ENCODE measurements at regions not wholly inside any gene's neighbourhood (a gene's known extent, or its start where the extent isn't known, plus 50 kb on each side); places are given as distances from the start of the nearest gene placed in this dataset.

- Histone ChIP-seq H3K4me3 (ENCODE audit: low read depth, low read length) (no peak overlapping the region), H3K27me3 (replicated peaks; ENCODE audit: control insufficient read depth, insufficient read depth, low read length) (no peaks in the 10 kb centered on the region), H3K9me3 (no peaks in the 10 kb centered on the region), H3K4me1 (no peaks in the 10 kb centered on the region), H3K36me3 (ENCODE audit: control insufficient read depth, insufficient read depth, low read length) (no peaks in the 10 kb centered on the region)
- Mint-ChIP-seq H3K27me3 (ENCODE audit: insufficient read depth, unreplicated experiment) (no peaks in the 10 kb centered on the region), H3K4me3 (ENCODE audit: unreplicated experiment) (no peak overlapping the region), H3K9me3 (ENCODE audit: unreplicated experiment) (no peaks in the 10 kb centered on the region), H3K4me1 (ENCODE audit: low read depth, unreplicated experiment) (peaks cover 8% of the 10 kb centered on the region), H3K27ac (ENCODE audit: unreplicated experiment) (no peak overlapping the region), H3K36me3 (ENCODE audit: insufficient read depth, unreplicated experiment) (no peaks in the 10 kb centered on the region)
- DNase-seq: no peak
- intact Hi-C loops (cut with micrococcal nuclease; ENCODE audit: unreplicated experiment): no loop called here
- no TSS peak for BruUV-seq (replicated peaks)
- TF ChIP-seq, protein P1, sequence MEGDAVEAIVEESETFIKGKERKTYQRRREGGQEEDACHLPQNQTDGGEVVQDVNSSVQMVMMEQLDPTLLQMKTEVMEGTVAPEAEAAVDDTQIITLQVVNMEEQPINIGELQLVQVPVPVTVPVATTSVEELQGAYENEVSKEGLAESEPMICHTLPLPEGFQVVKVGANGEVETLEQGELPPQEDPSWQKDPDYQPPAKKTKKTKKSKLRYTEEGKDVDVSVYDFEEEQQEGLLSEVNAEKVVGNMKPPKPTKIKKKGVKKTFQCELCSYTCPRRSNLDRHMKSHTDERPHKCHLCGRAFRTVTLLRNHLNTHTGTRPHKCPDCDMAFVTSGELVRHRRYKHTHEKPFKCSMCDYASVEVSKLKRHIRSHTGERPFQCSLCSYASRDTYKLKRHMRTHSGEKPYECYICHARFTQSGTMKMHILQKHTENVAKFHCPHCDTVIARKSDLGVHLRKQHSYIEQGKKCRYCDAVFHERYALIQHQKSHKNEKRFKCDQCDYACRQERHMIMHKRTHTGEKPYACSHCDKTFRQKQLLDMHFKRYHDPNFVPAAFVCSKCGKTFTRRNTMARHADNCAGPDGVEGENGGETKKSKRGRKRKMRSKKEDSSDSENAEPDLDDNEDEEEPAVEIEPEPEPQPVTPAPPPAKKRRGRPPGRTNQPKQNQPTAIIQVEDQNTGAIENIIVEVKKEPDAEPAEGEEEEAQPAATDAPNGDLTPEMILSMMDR (IDR thresholded peaks at IDR 0.05; ENCODE audit: insufficient read depth in 1 of 2, low read depth in 1 of 2, low read length in 1 of 2, severe bottlenecking in 1 of 2, unreplicated experiment in 1 of 2): no peak
- CTCF ChIA-PET: no interaction called here
- POLR2A ChIA-PET: interaction anchor here (0.7 kb wide), 1 partner anchor 78 kb away, joined by 3 read pairs; no protein-coding TSS in a partner anchor
Observed at GRCh38 chr4:37138789-37139188, 105.8 kb upstream of the NWD2 start.

GRCh38 chr4:37139987-37140386, 104.6 kb upstream of the NWD2 start:
- Histone ChIP-seq H3K4me3 (ENCODE audit: low read depth, low read length) (no peak overlapping the region), H3K4me1 (no peaks in the 10 kb centered on the region), H3K36me3 (ENCODE audit: control insufficient read depth, insufficient read depth, low read length) (no peaks in the 10 kb centered on the region), H3K27me3 (replicated peaks; ENCODE audit: control insufficient read depth, insufficient read depth, low read length) (no peaks in the 10 kb centered on the region), H3K9me3 (no peaks in the 10 kb centered on the region)
- Mint-ChIP-seq H3K4me3 (ENCODE audit: unreplicated experiment) (no peak overlapping the region), H3K27ac (ENCODE audit: unreplicated experiment) (no peak overlapping the region), H3K4me1 (ENCODE audit: low read depth, unreplicated experiment) (peaks cover 8% of the 10 kb centered on the region), H3K9me3 (ENCODE audit: unreplicated experiment) (peaks cover 5% of the 10 kb centered on the region), H3K36me3 (ENCODE audit: insufficient read depth, unreplicated experiment) (no peaks in the 10 kb centered on the region), H3K27me3 (ENCODE audit: insufficient read depth, unreplicated experiment) (no peaks in the 10 kb centered on the region)
- intact Hi-C loops (cut with micrococcal nuclease; ENCODE audit: unreplicated experiment): loop anchor here (1.0 kb wide), 1 partner anchor 17 kb away; no protein-coding TSS in a partner anchor
- TF ChIP-seq, protein P1 (IDR thresholded peaks at IDR 0.05; ENCODE audit: insufficient read depth in 1 of 2, low read depth in 1 of 2, low read length in 1 of 2, severe bottlenecking in 1 of 2, unreplicated experiment in 1 of 2): no peak
- POLR2A ChIA-PET: no interaction called here
- CTCF ChIA-PET: interaction anchor here (1.3 kb wide), 1 partner anchor 18 kb away, joined by 4 read pairs; no protein-coding TSS in a partner anchor
- BruUV-seq (replicated peaks): no TSS peak
- peak in 1 of 2 experiments; percentile 19 for DNase-seq

- H3K27ac Mint-ChIP-seq (ENCODE audit: unreplicated experiment): no peak overlapping the region
- no peak overlapping the region for H3K4me3 ChIP-seq (ENCODE audit: low read depth, low read length)
- peaks cover 11% of the 10 kb centered on the region for H3K9me3 Mint-ChIP-seq (ENCODE audit: unreplicated experiment)
- intact Hi-C loops (cut with micrococcal nuclease; ENCODE audit: unreplicated experiment): no loop called here
- H3K9me3 ChIP-seq: no peaks in the 10 kb centered on the region
- no peaks in the 10 kb centered on the region for H3K4me1 Mint-ChIP-seq (ENCODE audit: low read depth, unreplicated experiment)
- DNase-seq: no peak
- no peaks in the 10 kb centered on the region for H3K36me3 Mint-ChIP-seq (ENCODE audit: insufficient read depth, unreplicated experiment)
- no peaks in the 10 kb centered on the region for H3K4me1 ChIP-seq
- no peaks in the 10 kb centered on the region for H3K27me3 ChIP-seq (replicated peaks; ENCODE audit: control insufficient read depth, insufficient read depth, low read length)
- CTCF ChIA-PET: no interaction called here
- H3K27me3 Mint-ChIP-seq (ENCODE audit: insufficient read depth, unreplicated experiment): peaks cover 5% of the 10 kb centered on the region
- no peaks in the 10 kb centered on the region for H3K36me3 ChIP-seq (ENCODE audit: control insufficient read depth, insufficient read depth, low read length)
- POLR2A ChIA-PET: no interaction called here
- TF ChIP-seq, protein P1 (IDR thresholded peaks at IDR 0.05; ENCODE audit: insufficient read depth in 1 of 2, low read depth in 1 of 2, low read length in 1 of 2, severe bottlenecking in 1 of 2, unreplicated experiment in 1 of 2): no peak
- no peak overlapping the region for H3K4me3 Mint-ChIP-seq (ENCODE audit: unreplicated experiment)
- BruUV-seq (replicated peaks): no TSS peak
Observed at GRCh38 chr4:37146260-37146659, 98.3 kb upstream of the NWD2 start.

All from Caco-2 (cell line).